ENCODE measurements at regions not wholly inside any gene's neighbourhood (a gene's known extent, or its start where the extent isn't known, plus 50 kb on each side); places are given as distances from the start of the nearest gene placed in this dataset.

DNA sequence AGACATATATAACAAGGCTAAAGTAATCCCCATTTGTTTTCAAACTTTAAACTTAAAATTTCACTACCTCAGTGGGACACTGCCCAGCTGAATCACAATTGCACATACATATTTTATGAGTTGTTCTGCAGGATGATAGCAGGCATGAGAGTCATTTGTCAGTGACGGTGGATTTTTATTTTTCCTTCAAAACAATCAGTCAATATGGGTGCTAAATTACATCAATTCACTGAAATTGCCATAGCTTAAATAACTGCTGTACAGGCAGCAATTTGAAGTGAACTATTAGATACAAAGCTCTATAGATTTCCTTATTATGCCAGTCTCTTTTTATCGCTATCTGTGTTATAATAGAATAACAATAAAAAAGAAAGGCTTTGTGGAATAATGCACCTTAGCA lies 784.6 kb upstream of the ANO3 start:
- TF ChIP-seq, protein P1, sequence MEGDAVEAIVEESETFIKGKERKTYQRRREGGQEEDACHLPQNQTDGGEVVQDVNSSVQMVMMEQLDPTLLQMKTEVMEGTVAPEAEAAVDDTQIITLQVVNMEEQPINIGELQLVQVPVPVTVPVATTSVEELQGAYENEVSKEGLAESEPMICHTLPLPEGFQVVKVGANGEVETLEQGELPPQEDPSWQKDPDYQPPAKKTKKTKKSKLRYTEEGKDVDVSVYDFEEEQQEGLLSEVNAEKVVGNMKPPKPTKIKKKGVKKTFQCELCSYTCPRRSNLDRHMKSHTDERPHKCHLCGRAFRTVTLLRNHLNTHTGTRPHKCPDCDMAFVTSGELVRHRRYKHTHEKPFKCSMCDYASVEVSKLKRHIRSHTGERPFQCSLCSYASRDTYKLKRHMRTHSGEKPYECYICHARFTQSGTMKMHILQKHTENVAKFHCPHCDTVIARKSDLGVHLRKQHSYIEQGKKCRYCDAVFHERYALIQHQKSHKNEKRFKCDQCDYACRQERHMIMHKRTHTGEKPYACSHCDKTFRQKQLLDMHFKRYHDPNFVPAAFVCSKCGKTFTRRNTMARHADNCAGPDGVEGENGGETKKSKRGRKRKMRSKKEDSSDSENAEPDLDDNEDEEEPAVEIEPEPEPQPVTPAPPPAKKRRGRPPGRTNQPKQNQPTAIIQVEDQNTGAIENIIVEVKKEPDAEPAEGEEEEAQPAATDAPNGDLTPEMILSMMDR (conservative IDR thresholded peaks at IDR 0.05; ENCODE audit: low read depth in 2 of 2) = no peak
- no peak for TF ChIP-seq EZH2 (IDR thresholded peaks at IDR 0.05; ENCODE audit: low read depth, unreplicated experiment)
- no peak for TF ChIP-seq EZH2phosphoT487 (IDR thresholded peaks at IDR 0.05; ENCODE audit: unreplicated experiment)
- no peak for TF ChIP-seq CREB1 (CRISPR knock-in tag; IDR thresholded peaks at IDR 0.05; ENCODE audit: low read depth)
- TF ChIP-seq, protein P2, sequence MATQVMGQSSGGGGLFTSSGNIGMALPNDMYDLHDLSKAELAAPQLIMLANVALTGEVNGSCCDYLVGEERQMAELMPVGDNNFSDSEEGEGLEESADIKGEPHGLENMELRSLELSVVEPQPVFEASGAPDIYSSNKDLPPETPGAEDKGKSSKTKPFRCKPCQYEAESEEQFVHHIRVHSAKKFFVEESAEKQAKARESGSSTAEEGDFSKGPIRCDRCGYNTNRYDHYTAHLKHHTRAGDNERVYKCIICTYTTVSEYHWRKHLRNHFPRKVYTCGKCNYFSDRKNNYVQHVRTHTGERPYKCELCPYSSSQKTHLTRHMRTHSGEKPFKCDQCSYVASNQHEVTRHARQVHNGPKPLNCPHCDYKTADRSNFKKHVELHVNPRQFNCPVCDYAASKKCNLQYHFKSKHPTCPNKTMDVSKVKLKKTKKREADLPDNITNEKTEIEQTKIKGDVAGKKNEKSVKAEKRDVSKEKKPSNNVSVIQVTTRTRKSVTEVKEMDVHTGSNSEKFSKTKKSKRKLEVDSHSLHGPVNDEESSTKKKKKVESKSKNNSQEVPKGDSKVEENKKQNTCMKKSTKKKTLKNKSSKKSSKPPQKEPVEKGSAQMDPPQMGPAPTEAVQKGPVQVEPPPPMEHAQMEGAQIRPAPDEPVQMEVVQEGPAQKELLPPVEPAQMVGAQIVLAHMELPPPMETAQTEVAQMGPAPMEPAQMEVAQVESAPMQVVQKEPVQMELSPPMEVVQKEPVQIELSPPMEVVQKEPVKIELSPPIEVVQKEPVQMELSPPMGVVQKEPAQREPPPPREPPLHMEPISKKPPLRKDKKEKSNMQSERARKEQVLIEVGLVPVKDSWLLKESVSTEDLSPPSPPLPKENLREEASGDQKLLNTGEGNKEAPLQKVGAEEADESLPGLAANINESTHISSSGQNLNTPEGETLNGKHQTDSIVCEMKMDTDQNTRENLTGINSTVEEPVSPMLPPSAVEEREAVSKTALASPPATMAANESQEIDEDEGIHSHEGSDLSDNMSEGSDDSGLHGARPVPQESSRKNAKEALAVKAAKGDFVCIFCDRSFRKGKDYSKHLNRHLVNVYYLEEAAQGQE (IDR thresholded peaks at IDR 0.05; ENCODE audit: unreplicated experiment) = no peak
- no peak for TF ChIP-seq JUNB (IDR thresholded peaks at IDR 0.05; ENCODE audit: unreplicated experiment)
- no peak for TF ChIP-seq POLR2AphosphoS5 (IDR thresholded peaks at IDR 0.05; ENCODE audit: low read depth)
- TF ChIP-seq, protein P3, sequence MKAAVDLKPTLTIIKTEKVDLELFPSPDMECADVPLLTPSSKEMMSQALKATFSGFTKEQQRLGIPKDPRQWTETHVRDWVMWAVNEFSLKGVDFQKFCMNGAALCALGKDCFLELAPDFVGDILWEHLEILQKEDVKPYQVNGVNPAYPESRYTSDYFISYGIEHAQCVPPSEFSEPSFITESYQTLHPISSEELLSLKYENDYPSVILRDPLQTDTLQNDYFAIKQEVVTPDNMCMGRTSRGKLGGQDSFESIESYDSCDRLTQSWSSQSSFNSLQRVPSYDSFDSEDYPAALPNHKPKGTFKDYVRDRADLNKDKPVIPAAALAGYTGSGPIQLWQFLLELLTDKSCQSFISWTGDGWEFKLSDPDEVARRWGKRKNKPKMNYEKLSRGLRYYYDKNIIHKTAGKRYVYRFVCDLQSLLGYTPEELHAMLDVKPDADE (IDR thresholded peaks at IDR 0.05) = no peak
- TF ChIP-seq NANOG (IDR thresholded peaks at IDR 0.05; ENCODE audit: borderline replicate concordance) = no peak
- no peak for TF ChIP-seq ZNF331 (CRISPR knock-in tag; IDR thresholded peaks at IDR 0.05; ENCODE audit: low read depth)
- no peak for TF ChIP-seq STAT1 (IDR thresholded peaks at IDR 0.05; ENCODE audit: unreplicated experiment)

Measured in GM23338 (cell line).